SU-DHL-6 (cell line): ENCODE measurements at regions not wholly inside any gene's neighbourhood (a gene's known extent, or its start where the extent isn't known, plus 50 kb on each side); places are given as distances from the start of the nearest gene placed in this dataset.
"Not testable (repeated sequence)": the region's sequence is repeated elsewhere in the genome, so short reads cannot be mapped to it uniquely, and the experiment has no call there.

Experiments
- H2AFZ ChIP-seq: fragments of 200-600 bp; sonication (generic); 2 replicates; pipeline ENCODE4 v1.6.1; 2014; ENCODE audit warnings: low read depth, mild to moderate bottlenecking, moderate library complexity, mixed read lengths, antibody characterized with exemption, low read length; ENCODE audit not compliant: severe bottlenecking
- H3F3A ChIP-seq: fragments of 200-600 bp; shearing (Covaris generic); 2 replicates; pipeline ENCODE4 v1.6.0; 2016; ENCODE audit warnings: antibody characterized with exemption, mild to moderate bottlenecking; ENCODE audit not compliant: insufficient read depth
- H3K27ac ChIP-seq: fragments of 200-600 bp; sonication (generic); 2 replicates; pipeline ENCODE4 v1.5.1; 2016; ENCODE audit warnings: low read depth, mild to moderate bottlenecking, low read length, moderate library complexity, mixed read lengths
- H3K27me3 ChIP-seq: fragments of 200-600 bp; sonication (generic), shearing (Covaris generic); 2 replicates; pipeline ENCODE4 v1.6.0; 2014; ENCODE audit warnings: mild to moderate bottlenecking, low read length
- H3K36me3 ChIP-seq: fragments of 200-600 bp; sonication (generic); 2 replicates; pipeline ENCODE4 v1.6.1; 2014; ENCODE audit warnings: mild to moderate bottlenecking, low read length, mixed read lengths
- H3K4me2 ChIP-seq: fragments of 300-600, 200-600 bp; shearing (Covaris generic), sonication (generic); 2 replicates; pipeline ENCODE4 v1.6.0; 2014; ENCODE audit warnings: low read length, low read depth, mild to moderate bottlenecking; ENCODE audit not compliant: poor library complexity, severe bottlenecking
- H3K4me3 ChIP-seq: fragments of 200-600 bp; sonication (generic); 2 replicates; pipeline ENCODE4 v1.5.1; 2014; ENCODE audit warnings: antibody characterized with exemption, low read length, mild to moderate bottlenecking, mixed read lengths; ENCODE audit not compliant: insufficient read depth, poor library complexity, severe bottlenecking
- H3K79me2 ChIP-seq: fragments of 200-600 bp; sonication (generic); 2 replicates; pipeline ENCODE4 v1.6.1; 2014; ENCODE audit warnings: mild to moderate bottlenecking, low read length, moderate library complexity; ENCODE audit not compliant: insufficient read depth
- H3K9ac ChIP-seq: fragments of 200-600 bp; sonication (generic); 2 replicates; pipeline ENCODE4 v1.7.0; 2014; ENCODE audit warnings: mild to moderate bottlenecking, low read length
- H3K9me2 ChIP-seq: fragments of 200-600 bp; sonication (generic); replicated peaks from 2 replicates; pipeline ENCODE4 v1.6.1; 2014; ENCODE audit warnings: low read length; ENCODE audit not compliant: insufficient read depth
- H3K9me3 ChIP-seq: fragments of 200-600 bp; sonication (generic); 2 replicates; pipeline ENCODE4 v1.6.1; 2014; ENCODE audit warnings: low read length, mixed read lengths; ENCODE audit not compliant: insufficient read depth
- H4K20me1 ChIP-seq: fragments of 200-600 bp; sonication (generic); 2 replicates; pipeline ENCODE4 v1.6.1; 2014; ENCODE audit warnings: low read depth, mild to moderate bottlenecking, antibody characterized with exemption, low read length, moderate library complexity, mixed read lengths
- EZH2phosphoT487 ChIP-seq: fragments of 200-600 bp; sonication (generic), shearing (Covaris generic); conservative IDR thresholded peaks from 2 replicates; pipeline ENCODE4 v1.6.1; 2018; ENCODE audit warnings: mild to moderate bottlenecking, antibody characterized with exemption, low read length, moderate library complexity, mixed read lengths
- TF ChIP-seq, protein P1 (sequence below): fragments of 200-600 bp; sonication (generic); IDR thresholded peaks from one replicate; pipeline ENCODE4 v1.5.1; 2017; ENCODE audit warnings: antibody characterized with exemption, mild to moderate bottlenecking, low read length, moderate library complexity; ENCODE audit not compliant: insufficient read depth, poor library complexity, severe bottlenecking

DNA sequence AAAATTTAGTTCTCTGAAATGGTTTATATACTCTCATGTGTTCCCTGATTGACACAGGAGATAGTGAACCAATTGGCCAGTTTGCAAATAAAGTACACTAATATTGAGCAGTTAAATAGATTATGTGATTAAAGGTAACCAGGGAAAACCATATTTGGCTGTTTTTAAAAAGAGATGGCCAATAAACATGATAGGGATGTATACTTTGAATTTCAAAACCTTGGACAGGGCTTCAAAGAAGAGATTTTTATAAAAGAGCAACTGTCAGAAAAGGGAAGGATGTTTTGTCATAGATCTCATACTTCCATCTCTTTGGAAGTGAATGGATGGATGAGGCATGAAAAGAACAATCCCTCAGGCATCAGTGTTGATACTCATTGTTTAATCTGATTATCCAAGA lies 825.3 kb downstream of the STIM2 start:
- Histone ChIP-seq H3K36me3 (no peaks in the 10 kb centered on the region), H2AFZ (no peak overlapping the region), H3K4me2 (no peak overlapping the region), H3K4me3 (no peak overlapping the region), H4K20me1 (no peaks in the 10 kb centered on the region), H3F3A (no peaks in the 10 kb centered on the region), H3K79me2 (no peaks in the 10 kb centered on the region), H3K9me3 (no peaks in the 10 kb centered on the region), H3K27ac (no peak overlapping the region), H3K9me2 (no peaks in the 10 kb centered on the region), H3K9ac (no peak overlapping the region), H3K27me3 (no peaks in the 10 kb centered on the region)
- TF ChIP-seq EZH2phosphoT487 = no peak
- TF ChIP-seq, protein P1, sequence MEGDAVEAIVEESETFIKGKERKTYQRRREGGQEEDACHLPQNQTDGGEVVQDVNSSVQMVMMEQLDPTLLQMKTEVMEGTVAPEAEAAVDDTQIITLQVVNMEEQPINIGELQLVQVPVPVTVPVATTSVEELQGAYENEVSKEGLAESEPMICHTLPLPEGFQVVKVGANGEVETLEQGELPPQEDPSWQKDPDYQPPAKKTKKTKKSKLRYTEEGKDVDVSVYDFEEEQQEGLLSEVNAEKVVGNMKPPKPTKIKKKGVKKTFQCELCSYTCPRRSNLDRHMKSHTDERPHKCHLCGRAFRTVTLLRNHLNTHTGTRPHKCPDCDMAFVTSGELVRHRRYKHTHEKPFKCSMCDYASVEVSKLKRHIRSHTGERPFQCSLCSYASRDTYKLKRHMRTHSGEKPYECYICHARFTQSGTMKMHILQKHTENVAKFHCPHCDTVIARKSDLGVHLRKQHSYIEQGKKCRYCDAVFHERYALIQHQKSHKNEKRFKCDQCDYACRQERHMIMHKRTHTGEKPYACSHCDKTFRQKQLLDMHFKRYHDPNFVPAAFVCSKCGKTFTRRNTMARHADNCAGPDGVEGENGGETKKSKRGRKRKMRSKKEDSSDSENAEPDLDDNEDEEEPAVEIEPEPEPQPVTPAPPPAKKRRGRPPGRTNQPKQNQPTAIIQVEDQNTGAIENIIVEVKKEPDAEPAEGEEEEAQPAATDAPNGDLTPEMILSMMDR = no peak

DNA sequence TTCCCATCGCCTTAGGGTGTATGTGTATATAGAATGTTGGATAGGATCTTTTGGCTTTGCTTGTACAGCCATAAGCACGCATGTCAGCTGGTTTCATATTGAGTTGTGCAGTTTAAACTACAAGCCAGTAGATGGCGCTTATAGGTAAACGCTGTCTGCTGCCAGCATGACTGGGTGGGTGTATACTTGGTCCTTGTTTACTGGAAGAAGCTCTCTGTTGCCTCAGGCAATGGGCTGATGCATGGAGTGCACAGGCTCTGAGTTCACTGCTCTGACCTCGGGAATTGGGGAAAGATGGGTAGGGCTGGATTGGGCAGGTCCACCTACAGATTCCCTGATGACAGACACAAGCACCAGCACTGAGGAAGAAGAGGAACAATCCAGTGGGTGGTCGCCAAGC lies 831.5 kb downstream of the STIM2 start:
- Histone ChIP-seq H3K4me2 (no peak overlapping the region), H3K9ac (no peak overlapping the region), H3K9me3 (no peaks in the 10 kb centered on the region), H2AFZ (no peak overlapping the region), H3F3A (no peaks in the 10 kb centered on the region), H3K27ac (no peak overlapping the region), H4K20me1 (no peaks in the 10 kb centered on the region), H3K4me3 (no peak overlapping the region), H3K79me2 (no peaks in the 10 kb centered on the region), H3K36me3 (no peaks in the 10 kb centered on the region), H3K9me2 (no peaks in the 10 kb centered on the region), H3K27me3 (no peaks in the 10 kb centered on the region)
- TF ChIP-seq, protein P1 = peak; percentile 69
- TF ChIP-seq EZH2phosphoT487 = no peak

DNA sequence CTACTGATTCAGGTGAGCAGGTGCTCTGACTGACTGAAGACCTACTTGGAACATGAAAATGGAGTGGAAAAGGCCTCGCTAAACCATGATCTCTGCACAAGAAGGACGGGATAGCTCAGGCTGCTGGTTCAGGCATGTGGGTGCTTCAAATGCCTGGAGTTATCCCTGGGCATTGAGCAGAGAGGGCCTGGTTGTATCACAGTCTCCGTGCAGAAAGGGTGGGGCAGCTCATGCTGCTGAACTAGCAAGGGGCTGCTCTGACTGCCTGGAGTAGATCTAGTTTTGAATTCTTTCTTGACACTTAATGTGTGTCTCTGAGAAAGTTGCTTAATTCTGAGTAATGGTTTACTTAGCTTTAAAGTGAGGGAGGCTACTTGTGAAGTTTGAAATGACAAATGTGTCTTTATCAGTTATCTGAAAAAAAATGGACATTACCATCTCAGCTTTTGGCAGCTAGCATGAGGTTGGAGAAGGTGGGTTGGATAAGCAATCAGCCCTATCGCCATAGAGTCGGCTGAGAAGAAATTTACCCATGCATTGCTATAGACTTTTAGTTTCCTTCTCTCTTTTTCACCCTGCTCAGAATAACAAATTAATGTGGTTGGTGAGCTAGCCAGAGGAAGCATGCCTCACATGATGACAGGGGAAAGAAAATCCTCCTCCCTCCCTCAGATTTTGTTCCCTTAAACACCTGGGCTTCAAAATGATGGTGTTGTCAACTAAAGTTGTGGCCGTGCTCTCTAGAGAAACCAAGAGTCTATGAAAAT lies 832.4 kb downstream of the STIM2 start:
- Histone ChIP-seq H3K27ac (no peak overlapping the region), H3K9me2 (no peaks in the 10 kb centered on the region), H3K9me3 (no peaks in the 10 kb centered on the region), H3K79me2 (no peaks in the 10 kb centered on the region), H3K4me3 (no peak overlapping the region), H4K20me1 (no peaks in the 10 kb centered on the region), H3K9ac (no peak overlapping the region), H3K27me3 (no peaks in the 10 kb centered on the region), H2AFZ (no peak overlapping the region), H3K36me3 (no peaks in the 10 kb centered on the region), H3F3A (no peaks in the 10 kb centered on the region), H3K4me2 (no peak overlapping the region)
- TF ChIP-seq EZH2phosphoT487 = no peak
- TF ChIP-seq, protein P1 = no peak

DNA sequence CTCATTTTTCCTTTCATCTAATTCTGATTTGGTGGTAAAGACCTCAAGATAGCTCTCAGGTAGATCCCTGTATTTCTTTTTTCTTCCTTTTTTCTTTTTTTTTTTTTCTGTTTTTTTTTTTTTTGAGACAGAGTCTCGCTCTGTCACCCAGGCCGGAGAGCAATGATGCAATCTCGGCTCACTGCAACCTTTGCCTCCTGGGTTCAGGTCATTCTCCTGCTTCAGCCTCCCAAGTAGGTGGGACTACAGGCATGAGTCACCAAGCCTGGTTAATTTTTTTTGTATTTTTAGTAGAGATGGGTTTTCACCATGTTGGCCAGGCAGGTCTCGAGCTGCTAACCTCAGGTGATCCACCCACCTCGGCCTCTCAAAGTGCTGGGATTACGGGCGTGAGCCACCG lies 835.6 kb downstream of the STIM2 start:
- H2AFZ ChIP-seq, H3K4me3 ChIP-seq, H3K9me3 ChIP-seq, H3K36me3 ChIP-seq, H3K27ac ChIP-seq, H3K4me2 ChIP-seq, H3K27me3 ChIP-seq, H3K9me2 ChIP-seq, H4K20me1 ChIP-seq, H3K9ac ChIP-seq, H3K79me2 ChIP-seq, H3F3A ChIP-seq: not testable (repeated sequence)
